Left renal pelvis (tissue), 4 donors: ENCODE measurements at regions not wholly inside any gene's neighbourhood (a gene's known extent, or its start where the extent isn't known, plus 50 kb on each side); places are given as distances from the start of the nearest gene placed in this dataset.
"Not testable (repeated sequence)": the region's sequence is repeated elsewhere in the genome, so short reads cannot be mapped to it uniquely, and the experiment has no call there.

ENCODE experiments used
- DNase-seq, 4 donors: peaks; one replicate each; pipeline ENCODE4 v3.0.0-alpha.2; 2013; ENCODE audit warnings: low read depth in 4 of 4, low spot score in 3 of 4

- no peak for DNase-seq
These were observed 179.1 kb upstream of the IL1RAPL1 start for GRCh38 chrX:28408017-28408723.

DNA sequence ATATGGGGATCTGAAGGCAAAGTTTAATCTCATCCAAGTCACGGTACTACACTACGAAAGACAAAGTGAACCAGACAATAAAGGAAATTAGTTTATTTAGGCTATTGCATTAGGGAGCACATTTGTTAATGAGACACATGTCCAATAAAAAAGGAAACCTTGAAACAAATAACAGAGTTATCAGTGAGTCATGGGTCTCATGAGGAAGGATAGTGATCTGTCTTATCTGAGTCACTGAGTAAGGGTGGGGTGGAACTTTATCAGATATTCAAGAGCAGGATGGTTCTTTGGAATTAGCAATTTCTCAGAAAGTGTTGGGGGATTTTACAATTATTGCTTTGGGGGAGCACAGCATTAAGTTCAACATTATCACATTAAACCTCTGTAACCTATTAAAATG lies 188.9 kb upstream of the IL1RAPL1 start:
- DNase-seq, result no peak

GRCh38 chrX:28391528-28391927 lies 195.7 kb upstream of the IL1RAPL1 start:
- DNase-seq, result no peak

GRCh38 chrX:28379103-28379502 lies 208.1 kb upstream of the IL1RAPL1 start:
- DNase-seq, result no peak

DNA sequence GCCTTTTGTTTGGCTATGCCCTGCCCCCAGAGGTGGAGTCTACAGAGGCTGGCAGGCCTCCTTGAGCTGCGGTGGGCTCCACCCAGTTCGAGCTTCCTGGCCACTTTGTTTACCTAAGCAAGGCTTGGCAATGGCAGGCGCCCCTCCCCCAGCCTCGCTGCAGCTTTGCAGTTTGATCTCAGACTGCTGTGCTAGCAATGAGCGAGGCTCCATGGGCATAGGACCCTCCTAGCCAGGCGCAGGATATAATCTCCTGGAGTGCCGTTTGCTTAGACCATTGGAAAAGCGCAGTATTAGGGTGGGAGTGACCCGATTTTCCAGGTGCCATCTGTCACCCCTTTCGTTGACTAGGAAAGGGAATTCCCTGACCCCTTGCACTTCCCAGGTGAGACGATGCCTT lies 219.6 kb upstream of the IL1RAPL1 start:
- not testable (repeated sequence) for DNase-seq

GRCh38 chrX:28351801-28352200 lies 235.4 kb upstream of the IL1RAPL1 start:
- no peak for DNase-seq

DNA sequence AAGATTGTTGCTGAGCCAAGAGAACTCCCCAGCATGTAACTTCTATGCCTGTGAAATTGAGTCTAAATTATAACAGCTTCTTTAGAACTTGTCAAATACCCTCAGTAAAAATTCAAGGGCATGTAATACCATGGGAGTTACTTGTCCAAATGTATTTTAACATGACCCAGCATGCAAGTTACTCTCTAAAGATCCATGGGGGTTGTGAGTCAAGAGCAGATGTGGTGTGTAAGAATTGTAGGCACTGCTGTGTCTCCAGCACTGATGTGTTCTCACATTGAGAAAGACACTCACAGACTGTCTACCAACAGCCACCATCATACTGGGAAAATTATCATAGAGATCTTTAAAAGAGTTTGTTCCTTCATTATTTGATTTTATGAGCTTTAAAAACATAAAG lies 237.4 kb upstream of the IL1RAPL1 start:
- DNase-seq, result no peak

DNA sequence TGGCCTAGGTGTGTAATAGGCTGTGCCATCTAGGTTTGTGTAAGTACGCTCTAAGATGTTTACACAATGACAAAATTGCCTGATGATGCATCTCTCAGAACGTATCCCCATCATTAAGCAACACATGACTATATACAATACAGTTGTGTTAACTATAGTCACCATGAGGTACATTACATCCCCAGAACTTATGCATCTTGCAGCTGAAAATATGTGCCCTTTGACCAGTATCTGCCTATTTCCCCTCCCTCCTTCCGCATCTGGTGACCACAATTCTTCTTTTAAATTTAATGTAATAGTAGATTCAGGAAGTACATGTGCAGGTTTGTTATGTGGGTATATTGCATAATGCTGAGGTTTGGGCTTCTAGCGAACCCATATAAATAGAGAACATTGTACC lies 239.8 kb upstream of the IL1RAPL1 start:
- no peak for DNase-seq

DNA sequence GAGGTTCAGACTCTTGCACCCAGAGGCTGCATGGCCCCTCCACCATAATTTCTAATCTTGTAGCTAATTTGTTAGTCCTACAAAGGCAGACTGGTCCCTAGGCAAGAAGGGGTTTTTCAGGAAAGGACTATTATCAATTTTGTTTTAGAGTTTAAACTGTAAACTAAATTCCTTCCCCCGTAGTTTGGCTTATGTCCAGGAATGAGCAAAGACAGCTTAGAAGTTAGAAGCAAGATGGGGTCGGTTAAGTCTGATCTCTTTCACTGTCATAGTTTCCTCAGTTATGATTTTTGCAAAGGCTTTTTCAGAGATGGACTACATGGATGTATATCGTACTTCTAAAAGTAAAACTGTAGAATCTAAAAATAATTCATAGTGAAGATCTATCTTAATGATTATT lies 258.1 kb upstream of the IL1RAPL1 start:
- DNase-seq, result no peak

DNA sequence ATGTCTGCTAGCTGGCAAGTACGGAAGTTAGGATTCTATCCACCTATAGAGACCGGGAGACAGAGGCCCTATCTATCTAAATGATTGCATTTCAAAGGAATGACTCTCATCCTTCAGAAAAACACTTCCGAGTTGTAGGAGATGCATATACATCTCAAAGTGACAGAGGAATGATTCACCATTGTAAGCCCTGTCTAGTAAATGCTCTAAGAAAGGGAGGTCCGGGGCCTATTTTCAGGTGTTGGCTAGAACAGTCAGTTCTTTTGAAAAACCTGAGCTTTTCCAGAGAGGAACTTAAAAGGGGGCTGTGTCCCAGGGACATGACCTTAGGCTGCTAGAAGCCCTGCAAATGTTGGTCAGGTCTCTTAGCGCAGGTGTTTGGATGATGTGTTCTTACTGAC lies 262.9 kb upstream of the IL1RAPL1 start:
- DNase-seq, result no peak

- DNase-seq, result no peak
These were observed 266.0 kb upstream of the IL1RAPL1 start for GRCh38 chrX:28321286-28321685.

DNA sequence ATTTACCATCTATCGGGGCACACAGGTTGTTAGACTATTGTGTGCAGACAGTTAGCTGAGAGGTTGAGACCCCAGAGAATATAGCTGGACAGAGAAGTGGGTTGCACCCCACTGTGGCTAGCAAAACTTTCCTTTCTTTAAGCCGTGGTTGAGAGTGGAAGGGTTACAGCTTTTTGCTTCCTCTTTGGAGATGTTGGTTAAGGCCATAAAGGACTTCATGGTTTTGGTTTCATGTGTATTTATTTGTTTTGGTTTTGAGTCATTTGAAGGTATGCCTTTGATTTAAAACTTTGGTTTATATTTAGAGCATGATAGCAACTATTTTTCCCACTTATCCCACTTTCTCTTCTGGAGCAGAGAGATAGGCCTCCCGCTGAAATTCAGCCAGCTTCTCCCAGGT lies 274.3 kb upstream of the IL1RAPL1 start:
- DNase-seq, result no peak

DNA sequence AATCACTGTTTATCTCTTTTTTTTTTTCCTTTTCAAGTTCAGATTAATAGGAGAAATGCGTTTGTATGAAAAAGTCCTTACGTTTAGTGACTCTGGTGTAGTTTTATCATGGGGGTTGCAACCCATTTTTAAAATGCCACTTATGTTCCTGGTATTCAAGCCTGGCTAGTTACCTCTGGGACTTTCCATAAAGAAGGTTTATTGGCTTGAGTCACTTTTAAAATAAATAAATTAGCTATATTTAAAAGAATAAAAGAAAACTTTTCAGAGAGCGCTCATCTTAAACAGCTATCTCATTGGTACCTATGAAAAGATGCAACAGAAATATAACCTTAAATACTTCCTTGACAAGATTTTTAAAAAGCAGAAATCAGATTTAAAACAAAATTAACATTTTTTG lies 275.0 kb upstream of the IL1RAPL1 start:
- no peak for DNase-seq

- DNase-seq, result peak in 2 of 4 donors; percentile 3 to 5
These were observed 275.8 kb upstream of the IL1RAPL1 start for GRCh38 chrX:28311466-28311865.

DNA sequence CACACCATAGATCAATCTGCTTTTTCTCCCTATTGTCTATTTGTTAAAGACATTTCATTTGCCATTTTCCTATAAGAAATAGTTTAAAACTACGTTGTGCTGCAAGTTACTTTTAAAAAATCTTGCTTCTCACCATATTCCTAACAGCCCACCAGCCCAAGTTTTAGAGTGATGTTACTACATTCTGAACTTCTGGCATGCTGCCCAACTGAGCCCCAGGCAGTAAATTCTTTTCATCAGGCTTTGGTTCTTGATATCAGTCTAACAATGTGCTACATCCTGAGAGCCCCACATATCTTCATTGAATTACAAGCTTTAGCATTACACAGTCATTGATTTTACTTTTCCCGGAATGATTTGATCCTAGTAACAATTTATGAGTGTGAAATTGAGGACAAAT lies 283.8 kb upstream of the IL1RAPL1 start:
- DNase-seq, result no peak

DNA sequence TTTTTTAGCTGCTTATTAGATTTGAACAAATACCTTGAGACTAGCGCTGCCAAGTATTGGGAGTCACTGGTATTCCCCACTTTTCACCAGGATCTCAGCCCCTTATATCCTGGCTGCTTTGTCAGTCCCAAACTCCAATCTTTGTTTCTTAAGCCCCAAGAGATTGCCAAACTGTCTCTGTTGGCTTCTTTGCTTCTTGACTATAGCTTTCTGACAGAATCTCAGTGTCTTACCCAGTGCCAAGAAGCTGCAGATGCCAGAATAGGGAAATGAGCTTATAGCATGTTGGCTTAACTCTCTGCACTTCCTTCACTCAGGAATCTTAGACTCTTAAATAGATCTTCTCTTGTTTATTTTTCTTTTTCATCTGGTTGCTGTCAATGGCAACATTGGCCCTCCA lies 297.5 kb upstream of the DCAF8L1 start:
- no peak for DNase-seq

GRCh38 chrX:28278251-28278650 lies 297.0 kb upstream of the DCAF8L1 start:
- no peak for DNase-seq

DNA sequence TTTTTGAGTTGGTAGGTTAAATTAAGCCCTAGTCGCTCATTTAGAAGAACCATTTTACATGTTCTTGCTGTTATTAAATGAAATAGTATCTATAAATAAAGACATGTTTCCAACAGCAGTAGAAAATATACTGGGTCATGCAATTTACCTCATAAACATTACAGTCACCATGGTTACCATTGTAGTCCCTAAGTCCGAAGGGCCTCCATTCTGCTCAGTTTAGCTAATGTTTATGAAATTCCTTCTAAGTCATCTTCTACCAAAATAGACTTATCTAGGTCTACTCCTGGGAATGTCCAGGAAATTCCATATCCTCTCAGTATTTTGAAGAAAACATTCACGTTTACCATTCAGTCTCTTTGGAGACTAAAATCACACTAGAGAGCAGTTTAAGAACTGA lies 292.5 kb upstream of the DCAF8L1 start:
- DNase-seq, result no peak

GRCh38 chrX:28246675-28247074 lies 265.4 kb upstream of the DCAF8L1 start:
- DNase-seq, result no peak

DNA sequence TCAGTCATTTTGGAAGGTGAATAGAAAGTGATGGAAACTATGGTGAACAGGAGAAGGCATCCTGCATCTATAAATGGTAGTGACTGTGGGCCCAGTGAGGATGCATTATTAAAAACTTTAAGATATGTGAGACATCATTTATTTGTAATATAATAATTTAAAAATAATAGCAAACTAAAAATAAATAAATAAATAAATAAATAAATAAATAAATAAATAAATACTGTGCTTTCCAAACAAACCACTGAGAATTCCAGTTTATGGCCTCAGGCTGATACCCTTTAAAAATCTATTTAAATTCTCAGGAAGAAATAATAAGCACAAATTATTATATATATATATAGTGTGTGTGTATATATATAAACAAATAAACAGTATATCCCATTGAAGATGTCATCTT lies 248.0 kb upstream of the DCAF8L1 start:
- no peak for DNase-seq

DNA sequence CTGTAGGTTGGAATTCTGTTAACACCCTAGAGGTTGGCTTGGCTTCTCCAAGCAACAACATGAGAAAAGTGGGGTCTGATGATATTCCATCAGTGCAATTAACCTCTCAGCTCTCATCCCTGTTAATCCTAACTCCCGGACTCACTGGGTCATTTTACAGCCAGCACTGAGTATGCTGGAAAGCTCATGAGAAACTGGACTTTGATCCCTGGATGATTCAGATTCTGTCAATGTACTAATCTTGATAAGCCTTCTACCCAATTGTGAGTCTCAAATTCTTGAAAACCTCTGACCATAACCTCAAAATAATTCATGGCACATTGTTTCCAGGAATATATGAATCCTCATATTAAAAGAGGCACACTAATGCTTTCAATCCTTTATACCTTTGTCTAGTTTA lies 244.3 kb upstream of the DCAF8L1 start:
- no peak for DNase-seq

DNA sequence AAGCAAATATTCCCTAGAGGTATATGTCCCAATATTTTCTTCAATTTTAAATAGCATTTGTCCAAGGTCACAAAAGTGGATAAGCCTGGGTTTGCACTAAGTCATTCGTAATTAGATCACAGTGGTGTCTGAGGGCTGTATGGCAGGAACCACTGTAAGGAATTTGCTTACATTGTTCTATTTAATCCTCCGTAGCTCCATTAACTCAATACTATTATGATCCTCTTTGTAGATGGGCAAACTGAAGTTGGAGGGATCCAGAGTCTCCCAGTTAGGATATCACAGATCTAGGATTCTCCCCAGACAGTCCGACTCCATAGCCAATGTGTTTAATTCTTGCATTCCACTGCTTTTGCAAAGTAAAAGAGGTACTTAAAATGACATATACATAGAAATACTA lies 242.7 kb upstream of the DCAF8L1 start:
- no peak for DNase-seq

- no peak for DNase-seq
These were observed 242.2 kb upstream of the DCAF8L1 start for GRCh38 chrX:28223469-28223868.
